ENCODE measurements at regions not wholly inside any gene's neighbourhood (a gene's known extent, or its start where the extent isn't known, plus 50 kb on each side); places are given as distances from the start of the nearest gene placed in this dataset.
"Not testable (repeated sequence)": the region's sequence is repeated elsewhere in the genome, so short reads cannot be mapped to it uniquely, and the experiment has no call there.

DNA sequence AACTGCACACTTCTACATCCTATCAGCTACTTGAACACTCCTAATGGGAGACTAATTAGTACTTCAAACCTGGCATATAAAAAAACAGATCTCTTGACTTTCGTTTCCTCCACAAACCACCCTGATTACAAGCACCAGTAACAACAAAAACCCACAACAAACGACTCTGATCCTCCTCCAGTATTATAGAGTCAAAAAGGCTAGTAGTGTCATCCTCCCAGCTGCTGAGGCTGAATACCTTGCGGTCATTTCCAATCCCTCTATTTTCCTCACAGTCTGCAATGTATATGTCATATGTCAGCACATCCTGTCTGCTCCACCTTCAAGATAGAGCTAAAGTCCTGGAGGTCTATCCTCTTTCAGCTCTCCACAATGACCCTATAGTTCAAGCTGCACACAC lies 688.9 kb upstream of the RAG2 start:
- peaks cover 38% of the 10 kb centered on the region for H3K9me3 ChIP-seq
- no peak for ATAC-seq
- no peak for DNase-seq
- no peak overlapping the region for H3K4me3 ChIP-seq
- H3K4me1 ChIP-seq (ENCODE audit: low read depth): no peaks in the 10 kb centered on the region
- H3K36me3 ChIP-seq (ENCODE audit: low read depth): no peaks in the 10 kb centered on the region
- intact Hi-C loops (cut with DNase I, micrococcal nuclease): no loop called here
- TF ChIP-seq, protein P1, sequence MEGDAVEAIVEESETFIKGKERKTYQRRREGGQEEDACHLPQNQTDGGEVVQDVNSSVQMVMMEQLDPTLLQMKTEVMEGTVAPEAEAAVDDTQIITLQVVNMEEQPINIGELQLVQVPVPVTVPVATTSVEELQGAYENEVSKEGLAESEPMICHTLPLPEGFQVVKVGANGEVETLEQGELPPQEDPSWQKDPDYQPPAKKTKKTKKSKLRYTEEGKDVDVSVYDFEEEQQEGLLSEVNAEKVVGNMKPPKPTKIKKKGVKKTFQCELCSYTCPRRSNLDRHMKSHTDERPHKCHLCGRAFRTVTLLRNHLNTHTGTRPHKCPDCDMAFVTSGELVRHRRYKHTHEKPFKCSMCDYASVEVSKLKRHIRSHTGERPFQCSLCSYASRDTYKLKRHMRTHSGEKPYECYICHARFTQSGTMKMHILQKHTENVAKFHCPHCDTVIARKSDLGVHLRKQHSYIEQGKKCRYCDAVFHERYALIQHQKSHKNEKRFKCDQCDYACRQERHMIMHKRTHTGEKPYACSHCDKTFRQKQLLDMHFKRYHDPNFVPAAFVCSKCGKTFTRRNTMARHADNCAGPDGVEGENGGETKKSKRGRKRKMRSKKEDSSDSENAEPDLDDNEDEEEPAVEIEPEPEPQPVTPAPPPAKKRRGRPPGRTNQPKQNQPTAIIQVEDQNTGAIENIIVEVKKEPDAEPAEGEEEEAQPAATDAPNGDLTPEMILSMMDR (IDR thresholded peaks at IDR 0.05): no peak

DNA sequence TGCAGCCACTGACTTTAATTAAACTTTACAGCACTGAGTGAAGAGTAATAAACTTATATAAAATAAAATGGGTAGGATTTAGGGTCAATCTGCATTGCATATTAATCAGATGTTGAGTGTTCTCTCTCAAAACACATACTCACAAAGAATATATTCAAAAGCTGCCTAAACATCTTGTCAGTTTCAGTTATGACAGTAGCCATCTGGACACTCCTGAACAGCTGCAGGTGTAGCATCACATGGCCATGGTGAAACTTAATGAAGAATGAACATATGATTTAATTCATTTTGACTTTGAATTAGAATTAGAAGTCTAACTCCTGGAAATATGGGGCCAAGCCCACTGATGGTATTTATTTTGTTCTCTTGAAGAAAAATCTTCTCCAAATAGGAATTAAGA lies 684.3 kb upstream of the RAG2 start:
- Histone ChIP-seq H3K4me1 (ENCODE audit: low read depth) (no peaks in the 10 kb centered on the region), H3K9me3 (peaks cover 58% of the 10 kb centered on the region), H3K4me3 (no peak overlapping the region), H3K36me3 (ENCODE audit: low read depth) (no peaks in the 10 kb centered on the region)
- no peak for DNase-seq
- TF ChIP-seq, protein P1 (IDR thresholded peaks at IDR 0.05): no peak
- ATAC-seq: no peak
- intact Hi-C loops (cut with DNase I, micrococcal nuclease): no loop called here

DNA sequence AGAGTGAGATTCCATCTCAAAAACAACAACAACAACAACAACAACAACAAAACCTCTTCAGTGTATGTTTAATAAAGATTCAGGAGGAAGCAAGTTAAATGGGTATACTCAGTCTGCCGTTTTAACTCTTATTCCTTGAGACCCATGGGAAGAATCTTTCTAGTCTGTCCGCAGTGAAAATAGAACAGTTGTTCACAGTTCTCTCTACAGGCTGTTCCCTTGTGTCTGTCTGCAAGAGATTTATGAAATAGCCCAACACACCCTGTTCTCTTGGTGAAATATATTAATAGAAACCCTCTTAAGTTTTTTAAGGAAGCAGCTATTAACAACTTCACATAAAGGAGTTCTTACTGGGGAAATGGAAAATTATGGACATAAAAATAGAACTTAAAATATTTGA lies 682.2 kb upstream of the RAG2 start:
- peaks cover 60% of the 10 kb centered on the region for H3K9me3 ChIP-seq
- DNase-seq: no peak
- no peaks in the 10 kb centered on the region for H3K36me3 ChIP-seq (ENCODE audit: low read depth)
- no peaks in the 10 kb centered on the region for H3K4me1 ChIP-seq (ENCODE audit: low read depth)
- TF ChIP-seq, protein P1 (IDR thresholded peaks at IDR 0.05): no peak
- ATAC-seq: no peak
- no peak overlapping the region for H3K4me3 ChIP-seq
- intact Hi-C loops (cut with DNase I, micrococcal nuclease): no loop called here

DNA sequence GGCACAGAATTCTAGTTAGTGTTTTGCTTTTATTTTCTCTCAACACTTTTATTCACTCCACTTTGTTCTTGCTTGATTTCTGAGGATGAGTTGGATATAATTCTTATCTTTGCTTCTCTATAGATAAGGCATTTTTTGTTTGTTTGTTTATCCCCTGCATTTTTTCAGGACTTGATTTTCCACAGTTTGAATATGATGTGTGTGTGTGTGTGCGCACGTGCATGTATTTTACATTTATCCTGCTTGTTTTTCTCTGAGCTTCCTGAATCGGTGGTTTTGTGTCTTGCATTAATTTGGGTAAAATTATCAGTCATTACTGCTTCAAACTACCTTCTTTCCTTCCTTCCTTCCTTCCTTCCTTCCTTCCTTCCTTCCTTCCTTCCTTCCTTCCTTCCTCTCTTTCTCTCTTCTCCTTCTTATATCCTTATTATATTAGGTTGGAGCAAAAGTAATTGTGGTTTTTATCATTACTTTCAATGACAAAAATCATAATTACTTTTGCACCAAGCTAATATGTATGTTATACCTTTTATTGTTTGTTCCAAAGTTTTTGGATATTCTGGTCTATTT lies 679.9 kb upstream of the RAG2 start:
- intact Hi-C loops (cut with DNase I, micrococcal nuclease): no loop called here
- H3K4me1 ChIP-seq (ENCODE audit: low read depth): no peaks in the 10 kb centered on the region
- TF ChIP-seq, protein P1 (IDR thresholded peaks at IDR 0.05): no peak
- H3K4me3 ChIP-seq: no peak overlapping the region
- ATAC-seq: no peak
- H3K36me3 ChIP-seq (ENCODE audit: low read depth): no peaks in the 10 kb centered on the region
- DNase-seq: no peak
- H3K9me3 ChIP-seq: peaks cover 58% of the 10 kb centered on the region

DNA sequence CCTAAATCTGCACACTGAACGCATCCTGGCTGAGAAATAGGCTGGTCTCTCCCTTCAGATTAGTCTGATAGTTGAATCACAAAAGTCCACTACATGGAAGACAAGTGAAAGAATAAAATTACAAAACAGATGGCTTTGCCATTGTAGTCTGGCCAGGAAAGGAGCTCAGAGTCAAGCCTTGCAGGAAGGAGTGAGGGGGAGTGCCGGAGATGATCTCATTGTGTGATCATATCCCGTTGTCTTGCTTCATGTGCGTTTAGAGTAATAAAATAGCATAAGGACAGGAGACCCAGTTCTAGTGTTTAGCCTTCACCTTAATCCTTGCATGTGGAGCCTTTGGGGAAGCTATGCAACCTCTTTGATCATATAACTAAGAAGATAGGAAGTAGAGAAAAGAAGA lies 666.7 kb upstream of the RAG2 start:
- TF ChIP-seq, protein P1 (IDR thresholded peaks at IDR 0.05): no peak
- H3K36me3 ChIP-seq (ENCODE audit: low read depth): no peaks in the 10 kb centered on the region
- peaks cover 16% of the 10 kb centered on the region for H3K9me3 ChIP-seq
- intact Hi-C loops (cut with DNase I, micrococcal nuclease): no loop called here
- no peaks in the 10 kb centered on the region for H3K4me1 ChIP-seq (ENCODE audit: low read depth)
- no peak overlapping the region for H3K4me3 ChIP-seq
- ATAC-seq: no peak
- DNase-seq: no peak

DNA sequence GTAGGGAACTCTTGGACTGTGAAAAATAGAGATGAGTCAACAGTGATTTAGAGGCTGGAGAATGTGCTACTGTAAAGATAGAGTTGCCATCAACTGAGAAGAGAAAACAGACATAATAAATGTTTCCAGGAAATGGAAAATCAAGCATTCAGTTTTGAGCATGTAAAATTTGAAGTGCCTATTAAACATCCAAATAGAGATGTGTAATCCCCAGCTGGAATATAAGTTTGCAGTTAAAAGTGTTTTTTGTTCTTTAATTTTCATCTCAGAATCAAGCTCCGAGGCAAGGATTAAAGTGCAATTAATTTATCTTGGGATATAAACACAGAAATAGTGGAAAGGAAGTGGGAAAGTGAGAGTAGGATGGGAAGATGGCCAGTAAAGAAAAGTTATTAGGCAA lies 666.0 kb upstream of the RAG2 start:
- no peak for DNase-seq
- intact Hi-C loops (cut with DNase I, micrococcal nuclease): no loop called here
- H3K4me1 ChIP-seq (ENCODE audit: low read depth): no peaks in the 10 kb centered on the region
- no peak overlapping the region for H3K4me3 ChIP-seq
- peaks cover 13% of the 10 kb centered on the region for H3K9me3 ChIP-seq
- ATAC-seq: no peak
- no peaks in the 10 kb centered on the region for H3K36me3 ChIP-seq (ENCODE audit: low read depth)
- TF ChIP-seq, protein P1 (IDR thresholded peaks at IDR 0.05): no peak

DNA sequence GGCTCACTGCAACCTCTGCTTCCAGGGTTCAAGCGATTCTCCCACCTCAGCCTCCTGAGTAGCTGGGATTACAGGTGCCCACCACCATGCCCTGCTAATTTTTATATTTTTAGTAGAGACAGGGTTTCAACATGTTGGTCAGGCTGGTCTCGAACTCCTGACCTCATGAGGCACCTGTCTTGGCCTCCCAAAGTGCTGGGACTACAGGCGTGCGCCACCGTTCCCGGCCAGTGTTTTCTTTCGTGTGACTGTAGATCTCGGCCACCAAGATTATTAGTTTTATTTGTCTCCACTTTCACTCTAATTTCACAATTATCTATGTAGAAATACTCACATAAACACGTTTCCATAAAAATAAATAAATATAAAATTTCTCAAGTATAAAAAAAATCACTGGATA lies 665.4 kb upstream of the RAG2 start:
- ATAC-seq; H3K4me3 ChIP-seq; H3K9me3 ChIP-seq; H3K36me3 ChIP-seq (ENCODE audit: low read depth); intact Hi-C loops (cut with DNase I, micrococcal nuclease); DNase-seq; H3K4me1 ChIP-seq (ENCODE audit: low read depth): not testable (repeated sequence)

Data from mucosa of descending colon (tissue), 3 donors.